ENCODE measurements at regions not wholly inside any gene's neighbourhood (a gene's known extent, or its start where the extent isn't known, plus 50 kb on each side); places are given as distances from the start of the nearest gene placed in this dataset.

- Histone ChIP-seq H3K4me2 (ENCODE audit: insufficient read depth in 1 of 2, low read depth in 2 of 2, low read length in 2 of 2) (no peak overlapping the region), H4K91ac (replicated peaks; ENCODE audit: insufficient read length, low read length) (no peak overlapping the region), H2BK20ac (ENCODE audit: low read length) (no peak overlapping the region), H3K9me3 (ENCODE audit: insufficient read depth in 2 of 2, low read depth in 1 of 2, low read length in 1 of 2) (no peaks in the 10 kb centered on the region), H4K5ac (ENCODE audit: insufficient read length, low read depth, low read length) (no peak overlapping the region), H3K79me2 (ENCODE audit: control insufficient read depth in 1 of 2, insufficient read depth in 2 of 2, low read length in 2 of 2) (no peaks in the 10 kb centered on the region), H2BK15ac (ENCODE audit: low read length) (no peak overlapping the region), H3K4ac (replicated peaks; ENCODE audit: insufficient read length, low read depth, low read length) (no peak overlapping the region), H4K8ac (ENCODE audit: extremely low read depth, insufficient read depth, low read length) (no peak overlapping the region), H2AFZ (ENCODE audit: low read length) (no peak overlapping the region; the same call in 1 of the 2 replicates), H2BK5ac (ENCODE audit: low read depth, low read length) (no peak overlapping the region), H3K18ac (ENCODE audit: extremely low read depth, low read length) (no peak overlapping the region), H4K20me1 (replicated peaks in 1 of 2; ENCODE audit: control insufficient read depth in 1 of 2, insufficient read depth in 2 of 2, low read length in 2 of 2) (no peaks in the 10 kb centered on the region), H3K36me3 (ENCODE audit: control insufficient read depth in 2 of 4, insufficient read depth in 4 of 4, low read length in 3 of 4) (no peaks in the 10 kb centered on the region), H3K23me2 (ENCODE audit: low read depth, low read length) (no peaks in the 10 kb centered on the region), H3K14ac (ENCODE audit: insufficient read length) (no peak overlapping the region), H2BK120ac (replicated peaks; ENCODE audit: low read depth, low read length) (no peak overlapping the region), H2BK12ac (ENCODE audit: low read depth, low read length) (no peak overlapping the region), H3K9ac (replicated peaks in 1 of 4; ENCODE audit: extremely low read depth in 1 of 4, low read depth in 3 of 4, low read length in 3 of 4) (no peak overlapping the region), H3K27me3 (replicated peaks in 1 of 4; ENCODE audit: control insufficient read depth in 3 of 4, extremely low read depth in 1 of 4, insufficient read depth in 3 of 4, low read length in 3 of 4) (no peaks in the 10 kb centered on the region), H2AK5ac (ENCODE audit: low read depth, low read length) (no peak overlapping the region), H3K4me3 (ENCODE audit: extremely low read depth in 1 of 4, insufficient read depth in 2 of 4, low read depth in 3 of 4, low read length in 4 of 4) (no peak overlapping the region), H3K27ac (ENCODE audit: low read depth, low read length) (no peak overlapping the region), H3K56ac (replicated peaks; ENCODE audit: insufficient read length, low read depth, low read length) (no peak overlapping the region), H3K79me1 (ENCODE audit: low read depth, low read length) (no peaks in the 10 kb centered on the region), H3K4me1 (replicated peaks in 1 of 4; ENCODE audit: control insufficient read depth in 3 of 4, insufficient read depth in 4 of 4, low read length in 3 of 4) (peaks cover 0 to 4% (median 3%) of the 10 kb centered on the region in 4 experiments; a peak in 4 of 7 replicates), H3K23ac (ENCODE audit: insufficient read length) (no peak overlapping the region)
- ChIA-PET CTCF (ENCODE audit: partially characterized antibody) (interaction anchor here (0.6 to 0.7 kb wide), 2 partner anchors 98 to 251 kb away, joined by 3 read pairs; no protein-coding TSS in a partner anchor), POLR2A (ENCODE audit: partially characterized antibody) (no interaction called here)
- DNase-seq (ENCODE audit: low read depth in 1 of 2, low spot score in 2 of 2) (no peak), FAIRE-seq (no peak)
- TF ChIP-seq EZH2 (IDR thresholded peaks at IDR 0.05; ENCODE audit: low read depth, low read length, severe bottlenecking) (no peak), E2F6 (IDR thresholded peaks at IDR 0.05) (no peak), GABPA (IDR thresholded peaks at IDR 0.05; ENCODE audit: borderline replicate concordance, insufficient read depth, low read length) (no peak), RBBP5 (IDR thresholded peaks at IDR 0.05; ENCODE audit: borderline replicate concordance, low read depth, low read length) (no peak), CTBP2 (IDR thresholded peaks at IDR 0.05; ENCODE audit: borderline replicate concordance, insufficient read depth, insufficient read length, low read length) (no peak), ATF2 (IDR thresholded peaks at IDR 0.05; ENCODE audit: low read length) (no peak), JUN (IDR thresholded peaks at IDR 0.05; ENCODE audit: low read depth, low read length) (no peak), RNF2 (IDR thresholded peaks at IDR 0.05; ENCODE audit: borderline replicate concordance, low read depth, low read length, missing control alignments, poor library complexity, severe bottlenecking) (no peak), MAX (IDR thresholded peaks at IDR 0.05) (no peak), TAF1 (IDR thresholded peaks at IDR 0.05; ENCODE audit: low read depth, low read length) (no peak), SAP30 (IDR thresholded peaks at IDR 0.05; ENCODE audit: insufficient read depth, insufficient replicate concordance, low read length) (no peak), RFX5 (IDR thresholded peaks at IDR 0.05; ENCODE audit: borderline replicate concordance, low read depth, low read length) (no peak)
Measured at GRCh38 chr7:41448104-41448503, 254.8 kb downstream of the INHBA start.
